ENCODE measurements at regions not wholly inside any gene's neighbourhood (a gene's known extent, or its start where the extent isn't known, plus 50 kb on each side); places are given as distances from the start of the nearest gene placed in this dataset.
"Not testable (repeated sequence)": the region's sequence is repeated elsewhere in the genome, so short reads cannot be mapped to it uniquely, and the experiment has no call there.

DNA sequence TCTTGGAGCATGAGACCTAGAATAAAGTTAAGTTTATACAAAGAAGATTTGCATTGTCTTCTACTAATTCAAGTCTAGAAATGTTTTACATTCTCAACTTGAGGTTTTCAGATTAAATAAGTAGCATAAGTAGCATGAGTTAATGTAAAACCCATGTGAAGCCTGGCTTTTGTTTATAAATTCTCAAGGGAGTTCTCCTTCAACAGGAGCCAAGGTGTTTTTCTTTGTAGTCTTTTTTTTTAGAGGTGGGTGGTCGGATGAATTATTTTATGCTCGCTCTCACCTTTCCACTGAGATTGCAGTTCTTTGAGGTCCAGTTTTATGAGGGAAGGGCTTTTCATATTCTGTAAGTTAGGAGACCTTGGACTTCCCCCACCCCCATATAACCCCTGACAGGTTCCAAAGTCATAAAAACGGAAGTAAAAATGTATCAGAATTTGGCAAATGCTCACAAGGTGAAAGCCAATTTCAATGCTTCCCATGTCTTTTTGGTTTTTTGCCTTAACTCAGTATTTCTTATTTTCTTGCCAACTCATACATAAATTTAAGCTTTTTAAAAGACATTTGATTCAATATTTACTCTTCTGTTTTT, 244.3 kb upstream of the ASCC3 start:
- H3K4me3 ChIP-seq (ENCODE audit: low read depth, low read length) = no peak overlapping the region
- no peak for DNase-seq (ENCODE audit: low read depth)
- TF ChIP-seq, protein P1, sequence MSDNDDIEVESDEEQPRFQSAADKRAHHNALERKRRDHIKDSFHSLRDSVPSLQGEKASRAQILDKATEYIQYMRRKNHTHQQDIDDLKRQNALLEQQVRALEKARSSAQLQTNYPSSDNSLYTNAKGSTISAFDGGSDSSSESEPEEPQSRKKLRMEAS (IDR thresholded peaks at IDR 0.05; ENCODE audit: low read depth, low read length) = no peak

GRCh38 chr6:101126501-101126900, 245.4 kb upstream of the ASCC3 start:
- TF ChIP-seq, protein P1 (IDR thresholded peaks at IDR 0.05; ENCODE audit: low read depth, low read length) = no peak
- TF ChIP-seq, protein P2, sequence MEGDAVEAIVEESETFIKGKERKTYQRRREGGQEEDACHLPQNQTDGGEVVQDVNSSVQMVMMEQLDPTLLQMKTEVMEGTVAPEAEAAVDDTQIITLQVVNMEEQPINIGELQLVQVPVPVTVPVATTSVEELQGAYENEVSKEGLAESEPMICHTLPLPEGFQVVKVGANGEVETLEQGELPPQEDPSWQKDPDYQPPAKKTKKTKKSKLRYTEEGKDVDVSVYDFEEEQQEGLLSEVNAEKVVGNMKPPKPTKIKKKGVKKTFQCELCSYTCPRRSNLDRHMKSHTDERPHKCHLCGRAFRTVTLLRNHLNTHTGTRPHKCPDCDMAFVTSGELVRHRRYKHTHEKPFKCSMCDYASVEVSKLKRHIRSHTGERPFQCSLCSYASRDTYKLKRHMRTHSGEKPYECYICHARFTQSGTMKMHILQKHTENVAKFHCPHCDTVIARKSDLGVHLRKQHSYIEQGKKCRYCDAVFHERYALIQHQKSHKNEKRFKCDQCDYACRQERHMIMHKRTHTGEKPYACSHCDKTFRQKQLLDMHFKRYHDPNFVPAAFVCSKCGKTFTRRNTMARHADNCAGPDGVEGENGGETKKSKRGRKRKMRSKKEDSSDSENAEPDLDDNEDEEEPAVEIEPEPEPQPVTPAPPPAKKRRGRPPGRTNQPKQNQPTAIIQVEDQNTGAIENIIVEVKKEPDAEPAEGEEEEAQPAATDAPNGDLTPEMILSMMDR (IDR thresholded peaks at IDR 0.05; ENCODE audit: low read depth, low read length) = no peak
- TF ChIP-seq POLR2A (IDR thresholded peaks at IDR 0.05; ENCODE audit: extremely low read depth, insufficient read length) (no peak), MYC (IDR thresholded peaks at IDR 0.05; ENCODE audit: low read depth, low read length) (no peak)
- DNase-seq (ENCODE audit: low read depth) = no peak

GRCh38 chr6:101129851-101130250, 248.7 kb upstream of the ASCC3 start:
- no peak for DNase-seq (ENCODE audit: low read depth)
- no peak overlapping the region for H3K4me3 ChIP-seq (ENCODE audit: low read depth, low read length)
- TF ChIP-seq, protein P2 (IDR thresholded peaks at IDR 0.05; ENCODE audit: low read depth, low read length) = no peak
- TF ChIP-seq MYC (IDR thresholded peaks at IDR 0.05; ENCODE audit: low read depth, low read length) (no peak), POLR2A (IDR thresholded peaks at IDR 0.05; ENCODE audit: extremely low read depth, insufficient read length) (no peak)
- TF ChIP-seq, protein P1 (IDR thresholded peaks at IDR 0.05; ENCODE audit: low read depth, low read length) = no peak

More at GRCh38 chr6:101126501-101126900, 245.4 kb upstream of the ASCC3 start:
- H3K4me3 ChIP-seq (ENCODE audit: low read depth, low read length) = no peak overlapping the region

- no peak for TF ChIP-seq MYC (IDR thresholded peaks at IDR 0.05; ENCODE audit: low read depth, low read length)
- TF ChIP-seq, protein P1 (IDR thresholded peaks at IDR 0.05; ENCODE audit: low read depth, low read length) = no peak
- TF ChIP-seq, protein P2 (IDR thresholded peaks at IDR 0.05; ENCODE audit: low read depth, low read length) = no peak
- TF ChIP-seq POLR2A (IDR thresholded peaks at IDR 0.05; ENCODE audit: extremely low read depth, insufficient read length) = no peak
- DNase-seq (ENCODE audit: low read depth) = no peak
- no peak overlapping the region for H3K4me3 ChIP-seq (ENCODE audit: low read depth, low read length)
These were observed 247.1 kb upstream of the GRIK2 start for GRCh38 chr6:101146389-101146788.

DNA sequence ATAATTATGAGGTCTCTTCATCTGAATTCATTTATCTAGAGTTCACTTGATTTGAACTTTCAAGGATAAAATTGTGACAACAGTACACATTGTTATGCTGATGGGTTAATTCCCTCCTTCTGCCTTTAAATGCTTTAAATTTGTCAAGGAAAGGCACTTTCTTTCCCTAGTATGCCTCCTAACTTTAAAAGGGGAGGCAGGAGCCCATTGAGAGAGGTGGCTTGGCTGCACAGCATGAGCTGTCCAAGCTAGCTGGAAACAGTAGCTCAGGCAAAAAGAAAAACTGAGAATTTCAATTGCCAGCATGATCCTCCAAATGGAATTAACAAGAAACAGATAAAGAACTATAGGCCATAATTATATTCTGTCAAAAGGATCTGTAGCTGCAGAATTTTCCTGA, 243.3 kb upstream of the GRIK2 start:
- no peak overlapping the region for H3K4me3 ChIP-seq (ENCODE audit: low read depth, low read length)
- DNase-seq (ENCODE audit: low read depth) = no peak
- TF ChIP-seq, protein P1 (IDR thresholded peaks at IDR 0.05; ENCODE audit: low read depth, low read length) = no peak
- TF ChIP-seq, protein P2 (IDR thresholded peaks at IDR 0.05; ENCODE audit: low read depth, low read length) = no peak
- TF ChIP-seq POLR2A (IDR thresholded peaks at IDR 0.05; ENCODE audit: extremely low read depth, insufficient read length) = no peak
- TF ChIP-seq MYC (IDR thresholded peaks at IDR 0.05; ENCODE audit: low read depth, low read length) = no peak

DNA sequence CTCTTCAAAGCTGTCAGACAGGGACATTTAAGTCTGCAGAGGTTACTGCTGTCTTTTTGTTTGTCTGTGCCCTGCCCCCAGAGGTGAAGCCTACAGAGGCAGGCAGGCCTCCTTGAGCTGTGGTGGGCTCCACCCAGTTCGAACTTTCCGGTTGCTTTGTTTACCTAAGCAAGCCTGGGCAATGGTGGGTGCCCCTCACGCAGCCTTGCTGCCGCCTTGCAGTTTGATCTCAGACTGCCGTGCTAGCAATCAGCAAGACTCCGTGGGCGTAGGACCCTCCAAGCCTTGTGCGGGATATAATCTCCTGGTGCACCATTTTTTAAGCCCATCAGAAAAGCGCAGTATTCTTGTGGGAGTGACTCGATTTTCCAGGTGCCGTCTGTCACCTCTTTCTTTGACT, 235.9 kb upstream of the GRIK2 start:
- DNase-seq (ENCODE audit: low read depth) = not testable (repeated sequence)

GRCh38 chr6:101163611-101164010, 229.9 kb upstream of the GRIK2 start:
- no peak for DNase-seq (ENCODE audit: low read depth)
- TF ChIP-seq POLR2A (IDR thresholded peaks at IDR 0.05; ENCODE audit: extremely low read depth, insufficient read length) (no peak), MYC (IDR thresholded peaks at IDR 0.05; ENCODE audit: low read depth, low read length) (no peak)
- TF ChIP-seq, protein P1 (IDR thresholded peaks at IDR 0.05; ENCODE audit: low read depth, low read length) = no peak
- TF ChIP-seq, protein P2 (IDR thresholded peaks at IDR 0.05; ENCODE audit: low read depth, low read length) = no peak
- no peak overlapping the region for H3K4me3 ChIP-seq (ENCODE audit: low read depth, low read length)

More for the DNA sequence above, 235.9 kb upstream of the GRIK2 start:
- H3K4me3 ChIP-seq (ENCODE audit: low read depth, low read length) = not testable (repeated sequence)
